ENCODE measurements at regions not wholly inside any gene's neighbourhood (a gene's known extent, or its start where the extent isn't known, plus 50 kb on each side); places are given as distances from the start of the nearest gene placed in this dataset.
"Not testable (repeated sequence)": the region's sequence is repeated elsewhere in the genome, so short reads cannot be mapped to it uniquely, and the experiment has no call there.

DNA sequence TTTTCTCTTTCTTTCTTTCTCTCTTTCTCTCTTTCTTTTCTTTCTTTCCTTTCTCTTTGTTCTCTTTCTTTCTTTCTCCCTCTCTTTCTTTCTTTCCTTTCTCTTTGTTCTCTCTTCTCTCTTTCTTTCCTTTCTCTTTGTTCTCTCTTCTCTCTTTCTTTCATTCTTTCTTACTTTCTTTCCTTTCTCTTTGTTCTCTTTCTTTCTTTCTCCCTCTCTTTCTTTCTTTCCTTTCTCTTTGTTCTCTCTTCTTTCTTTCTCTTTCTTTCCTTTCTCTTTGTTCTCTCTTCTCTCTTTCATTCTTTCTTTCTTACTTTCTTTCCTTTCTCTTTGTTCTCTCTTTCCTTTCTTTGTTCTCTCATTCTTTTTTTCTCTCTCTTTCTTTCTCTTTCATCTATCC is 617.4 kb downstream of the CDH8 start:
- TF ChIP-seq, protein P1, sequence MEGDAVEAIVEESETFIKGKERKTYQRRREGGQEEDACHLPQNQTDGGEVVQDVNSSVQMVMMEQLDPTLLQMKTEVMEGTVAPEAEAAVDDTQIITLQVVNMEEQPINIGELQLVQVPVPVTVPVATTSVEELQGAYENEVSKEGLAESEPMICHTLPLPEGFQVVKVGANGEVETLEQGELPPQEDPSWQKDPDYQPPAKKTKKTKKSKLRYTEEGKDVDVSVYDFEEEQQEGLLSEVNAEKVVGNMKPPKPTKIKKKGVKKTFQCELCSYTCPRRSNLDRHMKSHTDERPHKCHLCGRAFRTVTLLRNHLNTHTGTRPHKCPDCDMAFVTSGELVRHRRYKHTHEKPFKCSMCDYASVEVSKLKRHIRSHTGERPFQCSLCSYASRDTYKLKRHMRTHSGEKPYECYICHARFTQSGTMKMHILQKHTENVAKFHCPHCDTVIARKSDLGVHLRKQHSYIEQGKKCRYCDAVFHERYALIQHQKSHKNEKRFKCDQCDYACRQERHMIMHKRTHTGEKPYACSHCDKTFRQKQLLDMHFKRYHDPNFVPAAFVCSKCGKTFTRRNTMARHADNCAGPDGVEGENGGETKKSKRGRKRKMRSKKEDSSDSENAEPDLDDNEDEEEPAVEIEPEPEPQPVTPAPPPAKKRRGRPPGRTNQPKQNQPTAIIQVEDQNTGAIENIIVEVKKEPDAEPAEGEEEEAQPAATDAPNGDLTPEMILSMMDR (IDR thresholded peaks at IDR 0.05) = not testable (repeated sequence)
- TF ChIP-seq POLR2A (IDR thresholded peaks at IDR 0.05) = not testable (repeated sequence)
